ENCODE measurements at regions not wholly inside any gene's neighbourhood (a gene's known extent, or its start where the extent isn't known, plus 50 kb on each side); places are given as distances from the start of the nearest gene placed in this dataset.

GRCh38 chr9:130755377-130756007 lies 61.9 kb downstream of the EXOSC2 start:
- peak in 1 of 2 donors; percentile 37 for DNase-seq (ENCODE audit: low read depth in 2 of 2)

- DNase-seq (ENCODE audit: low read depth in 2 of 2) = peak; percentile 47 to 71
Measured at GRCh38 chr9:130756037-130756436, 62.5 kb downstream of the EXOSC2 start.

GRCh38 chr9:130756455-130757152 lies 63.0 kb downstream of the EXOSC2 start:
- no peak for DNase-seq (ENCODE audit: low read depth in 2 of 2)

- no peak for DNase-seq (ENCODE audit: low read depth in 2 of 2)
Measured at GRCh38 chr9:130759738-130760137, 66.2 kb downstream of the EXOSC2 start.

- DNase-seq (ENCODE audit: low read depth in 2 of 2) = no peak
Measured at GRCh38 chr9:130763331-130764171, 70.0 kb downstream of the EXOSC2 start.

- DNase-seq (ENCODE audit: low read depth in 2 of 2) = peak; percentile 60 to 85
Measured at GRCh38 chr9:130765137-130766020, 69.7 kb upstream of the ABL1 start.

GRCh38 chr9:130766021-130766926 lies 68.8 kb upstream of the ABL1 start:
- DNase-seq (ENCODE audit: low read depth in 2 of 2) = no peak

GRCh38 chr9:130766927-130767307 lies 68.1 kb upstream of the ABL1 start:
- DNase-seq (ENCODE audit: low read depth in 2 of 2) = no peak

GRCh38 chr9:130768265-130768664 lies 66.8 kb upstream of the ABL1 start:
- DNase-seq (ENCODE audit: low read depth in 2 of 2) = peak in 1 of 2 donors; percentile 38

GRCh38 chr9:130768891-130769403 lies 66.1 kb upstream of the ABL1 start:
- no peak for DNase-seq (ENCODE audit: low read depth in 2 of 2)

GRCh38 chr9:130770093-130770492 lies 65.0 kb upstream of the ABL1 start:
- no peak for DNase-seq (ENCODE audit: low read depth in 2 of 2)

- peak; percentile 72 to 81 for DNase-seq (ENCODE audit: low read depth in 2 of 2)
Measured at GRCh38 chr9:130770679-130771442, 64.2 kb upstream of the ABL1 start.

GRCh38 chr9:130772185-130772584 lies 62.9 kb upstream of the ABL1 start:
- no peak for DNase-seq (ENCODE audit: low read depth in 2 of 2)

- DNase-seq (ENCODE audit: low read depth in 2 of 2) = no peak
Measured at GRCh38 chr9:130774183-130774582, 60.9 kb upstream of the ABL1 start.

- no peak for DNase-seq (ENCODE audit: low read depth in 2 of 2)
Measured at GRCh38 chr9:130775336-130775991, 59.6 kb upstream of the ABL1 start.

- no peak for DNase-seq (ENCODE audit: low read depth in 2 of 2)
Measured at GRCh38 chr9:130779153-130779855, 55.8 kb upstream of the ABL1 start.

- DNase-seq (ENCODE audit: low read depth in 2 of 2) = no peak
Measured at GRCh38 chr9:130780415-130780814, 54.6 kb upstream of the ABL1 start.

GRCh38 chr9:130780865-130781504 lies 54.1 kb upstream of the ABL1 start:
- peak in 1 of 2 donors; percentile 39 for DNase-seq (ENCODE audit: low read depth in 2 of 2)
